Renal cortical epithelial cell (primary cell): ENCODE measurements at regions not wholly inside any gene's neighbourhood (a gene's known extent, or its start where the extent isn't known, plus 50 kb on each side); places are given as distances from the start of the nearest gene placed in this dataset.
"Not testable (repeated sequence)": the region's sequence is repeated elsewhere in the genome, so short reads cannot be mapped to it uniquely, and the experiment has no call there.

ENCODE experiments used
- DNase-seq: peaks from one replicate; pipeline ENCODE4 v3.0.0-alpha.2; 2011; ENCODE audit warnings: low read depth

DNA sequence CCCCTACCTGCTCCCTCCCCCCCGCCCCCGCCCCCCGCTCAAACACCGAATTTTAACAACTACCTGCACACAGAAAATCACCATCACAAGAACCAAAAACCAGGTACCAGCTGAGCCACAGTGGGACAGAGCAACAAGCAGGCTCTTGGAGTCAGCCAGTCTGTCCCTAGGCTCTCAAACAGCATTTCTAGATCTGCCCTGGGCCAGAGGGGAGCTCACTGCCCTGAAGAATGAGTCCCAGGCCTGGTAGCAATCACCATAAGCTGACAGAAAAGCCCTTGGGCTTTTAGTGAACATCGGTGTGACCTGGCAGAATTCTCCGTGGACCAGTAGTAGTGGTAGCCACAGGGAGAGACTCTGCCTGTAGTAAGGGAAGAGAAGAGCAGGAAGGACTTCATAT is 58.3 kb downstream of the C11orf87 start:
- DNase-seq = no peak

DNA sequence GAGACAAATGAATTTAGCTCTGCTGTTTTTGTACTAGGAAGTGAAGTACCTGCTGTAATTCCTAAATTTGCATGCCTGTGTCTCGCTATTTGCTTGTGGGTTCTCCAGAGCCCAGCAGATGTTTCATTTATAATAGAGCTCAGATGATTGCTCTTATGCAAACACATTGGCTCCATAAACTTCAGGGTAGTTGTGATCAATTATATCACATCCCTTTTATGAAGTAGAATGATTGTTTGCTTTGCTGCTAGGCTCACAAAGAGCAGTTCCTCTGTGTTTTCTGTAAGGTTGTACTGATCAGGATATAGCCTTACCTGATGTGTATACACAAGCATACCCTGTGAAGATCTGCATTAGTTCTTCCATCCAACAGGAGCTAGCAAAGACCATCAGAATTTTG is 64.1 kb downstream of the C11orf87 start:
- DNase-seq = no peak

DNA sequence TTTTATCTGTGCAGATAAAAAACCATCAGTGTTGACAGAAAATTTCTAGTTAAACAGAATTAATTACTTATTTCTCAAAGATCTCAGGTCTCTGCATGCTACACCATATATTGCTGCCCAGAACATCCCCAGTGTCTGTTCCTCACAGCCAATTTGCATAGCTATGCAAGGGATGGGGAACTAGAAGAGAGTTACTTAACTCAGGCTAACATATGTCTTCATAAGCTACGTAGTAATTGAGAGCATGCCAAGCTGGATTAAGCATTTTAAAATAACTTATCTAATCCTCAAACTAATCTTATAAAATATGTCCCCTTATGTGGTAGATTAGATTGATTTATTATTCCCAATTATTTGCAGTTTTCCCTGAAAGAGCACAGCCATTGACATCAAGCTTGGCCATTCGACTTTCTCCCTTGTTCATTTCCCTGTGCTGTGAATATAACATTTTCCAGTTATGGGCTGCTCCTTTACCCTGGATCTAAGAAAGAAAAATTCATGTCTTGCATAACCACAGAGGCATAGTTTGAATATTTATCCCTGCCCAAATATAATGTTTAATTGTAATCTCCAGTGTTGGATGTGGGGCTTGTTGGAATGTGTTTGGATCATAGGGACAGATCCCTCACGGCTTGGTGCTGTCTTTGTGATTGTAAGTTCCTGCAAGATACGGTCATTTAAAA is 69.1 kb downstream of the C11orf87 start:
- no peak for DNase-seq

DNA sequence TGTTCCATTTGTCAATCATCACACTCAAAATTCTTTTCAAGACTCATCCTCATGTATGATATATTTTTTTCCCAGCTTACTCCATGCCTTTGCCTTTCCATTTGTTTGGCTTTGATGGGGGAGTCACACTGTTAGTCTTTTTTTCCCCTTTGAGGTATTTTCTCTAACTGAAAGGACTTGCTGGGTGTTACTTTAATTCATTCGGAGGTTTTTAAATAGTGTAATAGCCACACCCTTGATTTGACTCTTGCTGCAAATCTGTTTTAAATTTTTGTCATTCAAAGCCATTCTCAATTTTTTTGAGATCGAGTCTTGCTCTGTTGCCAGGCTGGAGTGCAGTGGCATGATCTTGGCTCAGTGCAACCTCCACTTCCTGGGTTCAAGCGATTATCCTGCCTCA is 84.1 kb downstream of the C11orf87 start:
- DNase-seq = no peak

DNA sequence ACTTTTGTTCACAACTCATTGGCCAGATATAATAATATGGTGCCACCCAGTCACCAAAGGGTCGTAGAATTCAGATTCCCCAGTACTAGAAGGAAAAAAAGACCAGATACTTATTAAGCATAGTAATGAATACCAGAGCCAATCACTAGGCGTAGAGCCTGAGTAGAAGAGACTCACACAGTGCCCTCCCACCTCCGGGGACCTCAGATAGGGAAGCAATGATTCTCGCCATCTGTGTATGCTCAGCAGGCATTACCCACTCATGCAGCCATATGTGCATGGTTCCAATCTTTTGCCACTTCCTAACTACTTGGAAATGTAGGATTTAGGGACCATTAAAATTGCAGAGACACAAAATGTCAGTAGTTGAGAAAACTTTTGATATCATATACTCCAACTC is 85.3 kb downstream of the C11orf87 start:
- no peak for DNase-seq

DNA sequence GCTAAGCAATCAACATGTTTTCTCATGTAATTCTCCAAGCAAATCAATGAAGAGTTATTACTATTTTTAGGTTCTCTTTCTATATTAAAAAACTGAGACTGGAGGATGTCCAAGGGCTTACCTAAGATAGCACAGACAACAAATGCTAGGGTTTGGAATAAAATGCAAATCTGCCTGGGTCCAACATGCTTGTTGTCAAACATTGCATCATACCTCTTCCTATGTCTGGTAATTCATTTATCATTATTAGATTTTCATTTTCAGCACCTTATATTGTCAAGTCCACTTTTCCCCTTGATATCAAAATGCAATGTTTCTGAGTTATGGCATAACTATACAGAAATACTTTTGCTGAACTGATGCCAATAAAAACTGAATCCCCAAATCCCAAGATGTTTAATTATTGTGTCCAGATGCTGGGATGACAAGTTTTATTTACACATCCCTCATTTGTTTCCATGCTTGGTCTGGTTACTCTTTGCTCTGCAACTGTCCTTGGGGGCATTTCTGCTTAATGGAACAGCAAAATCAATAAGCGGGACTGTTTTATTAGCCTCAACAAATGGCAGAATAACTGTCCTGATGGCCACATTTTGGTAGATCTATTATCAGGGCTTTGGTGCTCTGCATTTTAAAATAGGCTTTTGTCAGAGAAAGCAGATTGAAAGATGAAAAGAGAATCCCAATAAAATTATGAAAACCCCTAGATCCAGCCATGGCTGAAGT is 86.0 kb downstream of the C11orf87 start:
- no peak for DNase-seq

DNA sequence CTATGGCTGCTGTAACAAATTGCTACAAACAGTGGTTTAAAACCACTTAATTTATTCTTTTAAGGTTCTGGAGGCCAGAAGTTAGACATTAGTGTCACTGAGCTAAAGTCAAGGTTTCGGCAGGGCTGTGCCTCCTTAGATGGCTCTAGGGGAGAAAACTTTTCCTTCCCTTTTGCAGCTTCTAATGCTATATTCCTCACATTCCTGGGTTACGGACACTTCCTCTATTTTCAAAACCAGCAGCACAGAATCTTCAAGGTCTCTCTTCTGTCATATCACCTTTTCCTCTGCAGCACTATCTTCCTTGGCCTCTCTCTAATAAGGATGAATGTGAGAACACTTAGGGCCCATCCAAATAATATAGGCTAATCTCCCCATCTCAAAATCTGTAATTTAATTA is 87.0 kb downstream of the C11orf87 start:
- no peak for DNase-seq

DNA sequence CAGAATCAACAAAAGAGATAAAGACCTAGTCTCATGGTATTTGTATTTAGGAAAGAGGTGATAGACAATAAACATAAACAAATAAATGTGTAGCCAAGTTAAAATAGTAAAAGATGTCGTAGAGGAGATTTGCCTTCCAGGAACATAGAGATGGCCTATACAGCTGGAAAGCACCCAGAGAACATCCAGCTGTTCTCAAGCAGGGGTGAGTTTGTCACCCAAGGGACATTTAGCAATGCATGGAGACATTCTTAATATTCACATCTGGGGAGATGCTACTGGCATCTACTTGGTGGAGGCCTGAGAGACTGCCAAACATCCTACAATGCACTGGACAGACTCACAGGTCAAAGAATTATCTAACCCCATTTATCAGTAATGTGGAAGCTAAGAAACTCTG is 88.3 kb downstream of the C11orf87 start:
- no peak for DNase-seq

DNA sequence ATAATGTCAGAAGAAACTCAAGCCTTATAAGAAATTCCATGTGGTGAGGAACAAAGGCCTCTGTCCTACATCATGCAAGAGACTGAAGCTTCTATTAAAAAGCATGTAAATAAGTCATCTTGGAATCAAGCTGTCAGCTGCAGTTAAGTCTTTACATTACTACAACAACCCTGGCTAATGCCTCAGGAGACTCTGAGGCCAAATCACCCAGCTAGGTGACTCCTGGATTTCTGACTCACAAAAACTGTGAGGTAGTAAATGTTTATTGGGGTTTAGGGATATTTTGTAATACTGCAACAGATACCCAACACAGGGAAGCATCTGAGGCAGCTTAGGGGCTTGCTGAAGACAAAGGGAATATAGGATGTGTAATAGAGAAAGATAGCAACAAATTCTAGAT is 89.6 kb downstream of the C11orf87 start:
- no peak for DNase-seq

DNA sequence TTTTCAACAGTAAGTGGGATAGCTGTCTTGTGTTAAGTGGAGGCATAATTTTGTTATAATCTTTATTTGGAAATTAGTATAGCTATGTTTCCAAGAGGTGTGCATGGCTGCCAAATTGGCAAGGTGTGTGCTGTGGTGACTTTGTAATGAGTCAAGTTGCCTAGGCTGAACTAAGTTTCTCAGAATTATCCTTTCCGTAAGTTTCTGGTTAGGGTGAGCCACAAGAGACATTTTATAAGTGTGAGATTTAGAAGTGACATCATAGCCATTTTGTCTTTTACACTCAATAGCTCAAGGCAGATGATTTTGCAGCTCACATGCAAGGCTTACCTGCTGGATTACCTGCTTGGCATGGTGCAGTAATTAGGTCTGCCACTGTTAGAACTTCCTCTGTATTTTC is 90.3 kb downstream of the C11orf87 start:
- no peak for DNase-seq

DNA sequence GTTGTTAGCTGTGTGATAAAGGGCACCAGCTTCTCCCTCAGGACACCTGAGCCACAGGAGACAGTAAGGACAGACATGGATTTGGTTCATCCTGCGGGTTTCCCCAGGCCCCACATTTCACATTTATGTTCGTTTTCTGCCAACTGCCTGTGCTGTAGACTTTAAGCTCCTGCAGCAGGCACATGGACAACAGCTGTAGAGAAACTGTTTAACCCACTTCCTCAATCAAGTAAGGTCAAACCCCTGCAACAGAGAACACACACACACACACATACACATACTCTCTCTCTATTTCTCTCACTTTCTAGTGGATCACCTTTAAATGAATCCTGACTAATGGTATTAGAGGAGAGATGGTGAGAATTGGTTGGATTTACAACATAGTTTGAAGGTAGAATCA is 90.7 kb downstream of the C11orf87 start:
- DNase-seq = no peak

DNA sequence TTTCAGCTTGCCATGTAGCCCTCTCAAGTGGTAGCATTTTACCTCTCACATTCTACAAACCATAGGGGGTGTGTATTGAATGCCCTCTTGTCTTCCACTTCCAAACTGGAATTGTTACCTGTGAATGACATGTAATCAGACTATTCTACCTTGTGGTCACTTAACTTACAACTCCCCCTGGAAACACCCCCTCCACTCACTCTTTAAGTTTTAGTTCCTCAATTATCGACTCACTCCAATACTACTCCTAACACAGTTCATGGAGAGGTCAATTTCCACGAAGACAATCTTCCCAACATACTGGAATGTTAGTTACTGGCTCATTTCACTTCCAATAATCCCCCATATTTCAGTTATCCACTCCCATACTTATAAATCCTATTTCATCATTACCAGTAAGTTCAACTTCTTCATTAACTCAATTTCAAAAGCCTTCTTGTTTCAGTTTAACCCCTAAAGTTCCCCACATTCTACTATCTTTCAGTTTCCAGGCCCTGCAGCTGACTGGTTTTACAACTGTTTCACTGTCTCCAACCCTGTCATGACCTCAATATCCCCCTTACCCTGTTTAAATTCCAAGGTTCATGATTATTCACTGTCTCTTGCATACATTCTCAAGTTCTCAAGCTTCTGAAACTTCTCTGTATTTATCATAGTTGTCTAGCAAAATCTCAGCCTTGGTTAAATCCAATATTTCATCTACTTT is 92.5 kb downstream of the C11orf87 start:
- DNase-seq = no peak

DNA sequence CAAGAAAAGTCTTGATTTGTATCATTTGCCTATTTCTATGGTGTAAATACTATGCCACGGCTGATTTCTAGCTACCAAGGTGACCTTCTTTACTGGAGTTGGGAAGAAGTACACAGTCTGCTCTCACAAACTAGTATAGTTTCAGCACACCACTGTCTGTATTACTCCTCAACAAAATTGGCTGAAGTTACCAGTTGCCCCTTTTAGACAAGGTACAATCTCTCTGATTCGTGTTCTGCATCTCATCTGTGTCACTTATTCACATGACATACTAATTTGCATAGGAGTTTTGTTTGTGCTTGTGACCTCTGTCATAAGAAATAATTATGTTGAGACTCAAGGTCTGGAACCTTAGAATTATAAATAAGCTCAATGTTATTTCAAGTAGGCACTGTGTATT is 97.3 kb downstream of the C11orf87 start:
- no peak for DNase-seq

DNA sequence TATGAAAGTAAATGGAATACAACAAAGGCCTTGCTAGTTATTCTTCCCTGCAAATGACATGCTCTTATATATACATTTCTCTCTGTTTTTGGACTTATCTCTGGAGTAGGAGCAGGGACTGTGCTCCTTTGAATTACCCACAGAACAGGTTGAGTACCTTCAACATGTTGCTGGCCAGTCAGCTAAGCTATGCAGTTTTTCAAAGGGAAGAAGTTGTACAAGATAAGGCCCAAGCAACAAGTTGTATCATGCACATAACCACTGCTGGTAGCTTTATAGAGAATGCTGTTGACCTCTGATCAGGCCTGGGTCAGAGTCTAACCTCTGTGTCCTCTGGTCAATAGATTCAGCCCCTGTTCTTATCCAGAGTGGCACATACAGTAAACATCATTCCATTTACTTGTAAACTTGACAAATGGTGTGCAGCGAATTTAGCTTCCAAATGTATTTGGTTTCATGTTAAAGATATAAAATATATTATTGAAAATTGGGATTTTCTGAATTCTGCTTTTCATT is 99.6 kb downstream of the C11orf87 start:
- no peak for DNase-seq

DNA sequence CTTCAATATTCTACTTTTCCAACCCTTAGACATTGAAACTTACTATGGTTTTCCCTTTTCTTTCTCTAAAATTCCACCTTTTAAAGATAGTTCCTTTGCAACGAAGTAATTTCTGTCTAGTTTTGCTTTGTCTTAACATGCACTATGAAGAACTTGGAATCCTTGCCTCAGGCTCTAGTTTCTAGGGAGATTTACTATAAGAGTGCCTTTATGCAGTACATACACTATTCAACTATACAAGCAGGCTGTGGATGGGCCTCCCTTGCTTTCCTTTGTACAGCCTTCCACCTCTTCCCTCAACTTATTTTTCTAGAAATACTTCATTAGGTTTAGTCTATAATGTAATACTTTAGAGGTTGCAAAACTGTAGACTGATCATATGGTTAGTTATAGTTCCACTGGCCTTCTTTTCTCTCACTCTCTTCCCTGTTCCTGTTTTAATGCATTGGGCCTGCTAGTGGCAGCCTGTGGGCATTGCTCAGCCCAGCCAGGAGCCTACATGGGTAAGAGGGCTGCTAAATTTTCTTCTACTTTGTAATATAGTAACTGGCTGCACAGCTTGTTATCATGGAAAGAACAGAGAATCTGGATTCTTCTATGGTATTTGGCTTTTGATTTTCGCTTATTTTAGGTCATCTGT is 100.2 kb downstream of the C11orf87 start:
- no peak for DNase-seq

DNA sequence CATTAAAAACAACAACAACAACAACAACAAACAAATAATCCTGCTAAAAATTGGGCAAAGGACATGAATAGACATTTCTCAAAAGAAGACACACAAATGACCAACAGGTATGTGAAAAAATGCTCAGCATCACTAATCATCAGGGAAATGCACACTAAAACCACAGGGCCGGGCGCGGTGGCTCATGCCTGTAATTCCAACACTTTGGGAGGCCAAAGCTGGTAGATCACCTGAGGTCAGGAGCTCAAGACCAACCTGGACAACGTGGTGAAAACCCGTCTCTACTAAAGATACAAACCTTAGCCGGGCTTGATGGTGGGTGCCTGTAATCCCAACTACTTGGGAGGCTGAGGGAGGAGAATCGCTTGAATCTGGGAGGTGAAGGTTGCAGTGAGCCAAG is 103.6 kb downstream of the C11orf87 start:
- DNase-seq = not testable (repeated sequence)

DNA sequence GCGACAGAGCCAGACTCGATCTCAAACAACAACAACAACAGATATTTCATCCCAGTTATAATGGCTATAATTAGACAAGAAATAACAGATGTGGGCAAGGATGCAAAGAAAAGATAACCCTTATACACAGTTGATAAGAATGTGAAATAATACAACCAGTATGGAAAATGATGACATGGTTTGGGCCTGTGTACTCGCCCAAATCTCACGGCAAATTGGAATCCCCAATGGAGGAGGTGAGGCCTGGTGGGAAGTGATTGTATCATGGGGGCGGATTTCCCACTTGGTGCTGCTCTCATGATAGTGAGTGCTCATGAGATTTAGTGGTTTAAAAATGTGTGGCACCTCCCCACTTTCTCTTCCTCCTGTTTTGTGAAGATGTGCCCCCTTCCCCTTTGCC is 104.1 kb downstream of the C11orf87 start:
- DNase-seq = no peak

DNA sequence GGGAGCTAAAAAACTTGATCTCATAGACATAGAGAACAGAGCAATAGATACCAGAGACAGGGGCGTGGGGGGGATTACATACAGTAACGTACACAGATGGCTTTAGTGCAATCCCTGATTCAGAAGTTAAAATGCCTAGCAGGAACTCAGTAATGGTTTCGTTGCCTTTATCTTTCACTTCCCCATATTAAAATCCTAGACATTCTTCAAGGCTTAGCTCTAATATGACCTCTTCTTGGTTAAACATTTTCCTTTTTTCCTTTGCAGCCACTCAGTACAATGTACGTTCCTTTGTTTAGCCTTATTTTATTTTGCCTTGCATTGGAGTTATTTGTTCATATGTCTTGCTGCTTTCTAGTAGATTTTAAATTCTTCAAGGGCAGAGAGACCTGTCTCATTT is 104.9 kb downstream of the C11orf87 start:
- DNase-seq = no peak

DNA sequence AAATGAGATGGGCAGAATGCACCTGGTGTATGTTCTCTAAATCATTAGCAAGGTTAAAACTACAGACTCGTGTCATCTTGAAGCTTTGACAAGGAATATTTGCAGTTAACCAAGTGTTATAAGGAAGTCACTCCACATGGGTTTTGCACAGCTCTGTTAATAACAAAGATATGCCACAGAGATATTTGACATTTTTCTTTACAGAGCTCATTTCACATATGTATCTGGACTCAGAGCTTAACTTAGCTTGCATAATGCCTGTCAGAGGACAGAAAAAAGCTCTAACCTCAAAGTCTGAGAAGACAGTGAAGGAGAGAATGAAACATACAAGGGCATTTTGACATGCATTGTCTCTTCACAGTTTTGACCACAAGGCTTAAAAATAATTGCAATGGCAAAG is 105.5 kb downstream of the C11orf87 start:
- no peak for DNase-seq

DNA sequence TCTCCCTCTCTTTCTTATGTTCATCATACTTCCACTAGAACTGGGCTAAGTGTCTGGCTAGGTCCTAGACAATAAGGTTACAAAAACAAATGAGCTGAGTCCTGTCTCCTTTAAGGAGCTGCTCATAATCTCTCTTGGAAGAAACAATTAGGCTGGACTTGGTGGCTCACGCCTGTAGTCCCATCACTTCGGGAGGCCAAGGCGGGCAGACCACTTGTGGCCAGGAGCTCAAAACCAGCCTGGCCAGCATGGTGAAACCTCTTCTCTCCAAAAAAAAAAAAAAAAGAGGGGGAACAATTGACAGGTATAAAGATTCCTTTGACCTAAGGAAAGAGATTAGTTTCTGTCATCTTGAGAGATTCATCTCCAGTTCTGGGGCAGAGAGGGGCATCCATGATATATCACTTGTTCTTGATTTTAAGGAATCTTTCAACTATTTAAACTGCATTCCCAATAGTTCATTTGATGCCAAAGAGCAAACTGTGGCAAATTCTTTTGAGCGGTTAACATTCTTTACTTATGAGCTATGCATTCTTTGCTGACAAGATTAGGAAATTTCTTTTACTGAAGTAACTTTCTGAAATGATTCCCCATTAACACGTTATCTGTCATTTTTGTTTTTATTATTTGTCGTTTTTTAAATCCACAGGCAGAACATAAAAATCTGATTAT is 125.5 kb downstream of the C11orf87 start:
- peak; percentile 62 for DNase-seq

DNA sequence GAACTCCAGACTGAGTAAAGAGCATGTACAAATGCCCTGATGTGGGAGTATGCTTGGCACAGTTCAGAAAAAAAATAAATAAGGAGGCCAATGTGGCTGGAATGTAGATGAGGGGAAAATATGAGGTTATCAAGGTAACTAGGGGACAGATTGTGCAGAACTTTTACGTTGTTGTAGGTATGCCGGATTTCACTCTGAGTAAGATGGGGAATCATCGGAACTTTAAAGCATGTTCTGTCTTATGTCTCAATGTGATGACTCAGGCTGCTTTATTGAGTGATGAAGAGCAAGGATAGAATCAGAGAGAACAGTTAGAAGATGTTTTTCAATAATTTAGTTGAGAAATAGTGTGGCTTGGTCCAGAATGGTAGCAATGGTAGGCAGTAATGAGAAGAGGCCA is 130.4 kb downstream of the C11orf87 start:
- DNase-seq = no peak

DNA sequence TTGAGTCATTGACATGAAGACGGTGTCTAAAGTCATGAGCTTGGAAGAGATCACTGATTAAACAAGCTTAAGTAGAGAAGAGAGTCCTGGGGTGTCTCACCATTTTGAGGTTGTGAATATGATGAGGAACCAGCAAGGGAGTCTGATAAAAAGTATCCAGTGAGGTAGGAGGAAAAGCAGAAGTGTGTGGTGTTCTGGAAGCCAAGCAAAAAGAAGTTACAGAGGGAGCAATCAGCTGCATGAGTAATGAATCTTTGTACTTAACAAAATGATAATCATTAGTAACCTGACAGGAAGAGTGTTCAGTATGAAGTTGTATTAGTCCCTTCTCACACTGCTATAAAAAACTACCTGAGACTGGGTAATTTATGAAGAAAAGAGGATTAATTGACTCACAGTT is 131.3 kb downstream of the C11orf87 start:
- DNase-seq = no peak
